GM19023 (cell line): ENCODE measurements at regions not wholly inside any gene's neighbourhood (a gene's known extent, or its start where the extent isn't known, plus 50 kb on each side); places are given as distances from the start of the nearest gene placed in this dataset.

ENCODE experiments used
- ATAC-seq: cut with Tn5 transposase; IDR thresholded peaks from one replicate; pipeline ENCODE4 v1.9.1; 2021; ENCODE audit warnings: mild to moderate bottlenecking, moderate library complexity; ENCODE audit not compliant: unreplicated experiment

- ATAC-seq = no peak
Observed at GRCh38 chr10:4215963-4216575, 431.1 kb upstream of the KLF6 start.

GRCh38 chr10:4215485-4215884 lies 430.5 kb upstream of the KLF6 start:
- no peak for ATAC-seq

- no peak for ATAC-seq
Observed at GRCh38 chr10:4214908-4215307, 429.9 kb upstream of the KLF6 start.

- ATAC-seq = no peak
Observed at GRCh38 chr10:4213441-4213840, 428.4 kb upstream of the KLF6 start.

- ATAC-seq = no peak
Observed at GRCh38 chr10:4212111-4212630, 427.2 kb upstream of the KLF6 start.

GRCh38 chr10:4208499-4208898 lies 423.5 kb upstream of the KLF6 start:
- no peak for ATAC-seq

- no peak for ATAC-seq
Observed at GRCh38 chr10:4205113-4205512, 420.1 kb upstream of the KLF6 start.

GRCh38 chr10:4202938-4203337 lies 417.9 kb upstream of the KLF6 start:
- no peak for ATAC-seq

- ATAC-seq = no peak
Observed at GRCh38 chr10:4201866-4202825, 417.1 kb upstream of the KLF6 start.

- no peak for ATAC-seq
Observed at GRCh38 chr10:4199196-4199595, 414.2 kb upstream of the KLF6 start.

GRCh38 chr10:4198216-4198615 lies 413.2 kb upstream of the KLF6 start:
- ATAC-seq = no peak

- no peak for ATAC-seq
Observed at GRCh38 chr10:4197676-4198075, 412.7 kb upstream of the KLF6 start.

- ATAC-seq = no peak
Observed at GRCh38 chr10:4196771-4197390, 411.9 kb upstream of the KLF6 start.

GRCh38 chr10:4196183-4196582 lies 411.2 kb upstream of the KLF6 start:
- ATAC-seq = no peak

- ATAC-seq = no peak
Observed at GRCh38 chr10:4195213-4195612, 410.2 kb upstream of the KLF6 start.

- ATAC-seq = no peak
Observed at GRCh38 chr10:4194231-4194630, 409.2 kb upstream of the KLF6 start.

- ATAC-seq = no peak
Observed at GRCh38 chr10:4191894-4192293, 406.9 kb upstream of the KLF6 start.

- ATAC-seq = no peak
Observed at GRCh38 chr10:4191354-4191753, 406.3 kb upstream of the KLF6 start.

GRCh38 chr10:4190876-4191275 lies 405.9 kb upstream of the KLF6 start:
- ATAC-seq = no peak

GRCh38 chr10:4189281-4189680 lies 404.3 kb upstream of the KLF6 start:
- ATAC-seq = no peak

- no peak for ATAC-seq
Observed at GRCh38 chr10:4188406-4188805, 403.4 kb upstream of the KLF6 start.
